Kidney glomerular epithelial cell (primary cell): ENCODE measurements at regions not wholly inside any gene's neighbourhood (a gene's known extent, or its start where the extent isn't known, plus 50 kb on each side); places are given as distances from the start of the nearest gene placed in this dataset.
"Not testable (repeated sequence)": the region's sequence is repeated elsewhere in the genome, so short reads cannot be mapped to it uniquely, and the experiment has no call there.

ENCODE experiments used
- DNase-seq: peaks from one replicate; lab custom pipeline; 2025; lab: John Stamatoyannopoulos, UW

- DNase-seq: no peak
These were observed 339.2 kb downstream of the ADGRL2 start for GRCh38 chr1:82139751-82140468.

- not testable (repeated sequence) for DNase-seq
These were observed 335.6 kb downstream of the ADGRL2 start for GRCh38 chr1:82136351-82136750.

DNA sequence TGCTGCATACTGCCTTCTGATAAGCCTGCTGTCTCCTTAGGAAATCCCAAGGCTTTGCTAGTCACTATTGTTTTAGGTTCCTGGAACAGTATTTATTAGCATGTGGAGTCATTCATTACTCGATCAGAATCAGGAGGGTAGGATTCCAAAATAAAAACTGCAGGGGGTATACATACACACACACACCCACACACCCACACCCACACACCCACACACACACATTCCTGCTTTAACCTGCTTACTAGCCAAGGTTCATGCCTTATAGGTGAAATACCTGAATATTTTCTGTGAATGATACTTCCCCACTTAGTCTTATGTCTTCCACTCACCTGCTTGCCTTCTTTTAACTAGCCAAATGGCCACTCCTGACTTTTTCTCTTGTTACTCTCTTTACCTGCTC, 325.1 kb downstream of the ADGRL2 start:
- DNase-seq: no peak

- no peak for DNase-seq
These were observed 324.4 kb downstream of the ADGRL2 start for GRCh38 chr1:82125119-82125518.

GRCh38 chr1:82121421-82121820, 320.7 kb downstream of the ADGRL2 start:
- no peak for DNase-seq

DNA sequence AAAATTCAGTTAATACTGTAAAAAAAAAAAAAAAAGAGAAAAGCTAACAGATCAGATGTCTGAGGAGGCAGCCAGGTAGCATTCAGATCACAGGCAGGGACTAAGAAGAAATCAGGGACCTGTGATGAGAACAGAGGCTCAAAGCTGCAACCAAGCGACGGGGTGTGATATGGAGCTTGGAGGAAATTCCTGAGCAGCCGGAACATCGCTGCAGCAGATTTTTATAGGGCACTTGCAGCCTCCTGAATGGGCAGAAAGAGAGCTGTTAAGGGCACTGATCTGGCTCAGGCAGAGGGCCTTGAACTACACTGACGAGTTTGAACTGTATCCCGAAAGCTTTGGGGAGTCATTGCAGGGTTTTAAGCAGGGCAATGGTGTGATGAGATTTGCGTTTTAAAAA, 315.4 kb downstream of the ADGRL2 start:
- no peak for DNase-seq

DNA sequence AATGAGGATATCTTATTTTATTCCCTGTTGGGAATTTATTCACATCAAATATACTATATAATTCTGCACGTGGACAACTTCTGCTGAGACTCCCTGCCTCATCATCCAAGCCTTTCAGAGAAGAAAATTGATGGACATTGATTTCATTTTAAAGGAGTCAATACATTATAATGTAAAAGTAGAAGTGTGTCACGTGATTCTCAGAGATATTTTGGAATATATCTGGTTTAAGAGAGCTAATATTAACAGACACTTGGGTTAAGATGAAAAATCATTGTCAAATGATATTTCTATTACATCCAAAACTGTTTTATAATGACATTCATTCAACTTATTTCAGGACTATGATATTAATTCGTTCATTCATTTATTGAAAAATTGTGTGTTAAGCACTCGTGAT, 314.2 kb downstream of the ADGRL2 start:
- DNase-seq: no peak

GRCh38 chr1:82110366-82111254, 309.9 kb downstream of the ADGRL2 start:
- DNase-seq: no peak

DNA sequence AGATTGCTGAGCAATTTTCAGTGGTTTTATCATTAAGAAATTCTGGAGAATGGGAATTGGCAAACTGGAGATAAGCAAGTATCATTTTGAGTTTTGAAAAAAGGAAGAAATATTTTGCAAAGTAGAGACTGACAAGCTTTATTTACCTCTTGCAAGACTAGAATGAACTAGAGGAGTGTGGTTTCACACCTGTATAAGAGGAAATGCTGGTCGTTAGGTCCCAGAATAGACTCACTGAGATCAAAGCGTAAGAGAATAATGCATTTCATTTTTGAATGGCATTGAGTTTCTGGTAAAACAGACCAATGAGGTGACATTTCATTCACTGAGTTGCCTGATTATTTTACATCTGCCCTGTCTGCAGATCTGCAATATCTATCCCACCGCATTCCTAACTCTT, 308.1 kb downstream of the ADGRL2 start:
- no peak for DNase-seq

DNA sequence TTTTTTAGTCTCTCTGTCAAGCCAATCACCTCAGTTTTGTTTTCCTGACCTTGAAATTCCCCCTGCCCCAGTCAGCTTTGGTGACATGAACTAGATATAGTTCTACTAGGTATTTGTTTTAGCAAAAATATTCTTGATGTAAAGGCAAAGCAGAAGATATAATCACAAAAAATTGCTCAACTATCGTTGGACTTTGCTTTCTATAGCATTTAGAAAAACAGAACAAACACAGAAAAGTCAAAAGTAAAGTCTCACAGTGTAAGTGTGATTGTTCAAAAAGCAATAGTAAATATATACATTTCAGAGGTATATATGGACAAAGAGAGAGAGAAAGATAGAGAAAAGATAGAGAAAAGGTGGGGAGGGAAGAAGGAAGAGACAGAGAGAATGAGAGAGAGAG, 305.9 kb downstream of the ADGRL2 start:
- DNase-seq: no peak

GRCh38 chr1:82099170-82099569, 298.4 kb downstream of the ADGRL2 start:
- DNase-seq: no peak

- DNase-seq: no peak
These were observed 293.4 kb downstream of the ADGRL2 start for GRCh38 chr1:82094136-82094535.

DNA sequence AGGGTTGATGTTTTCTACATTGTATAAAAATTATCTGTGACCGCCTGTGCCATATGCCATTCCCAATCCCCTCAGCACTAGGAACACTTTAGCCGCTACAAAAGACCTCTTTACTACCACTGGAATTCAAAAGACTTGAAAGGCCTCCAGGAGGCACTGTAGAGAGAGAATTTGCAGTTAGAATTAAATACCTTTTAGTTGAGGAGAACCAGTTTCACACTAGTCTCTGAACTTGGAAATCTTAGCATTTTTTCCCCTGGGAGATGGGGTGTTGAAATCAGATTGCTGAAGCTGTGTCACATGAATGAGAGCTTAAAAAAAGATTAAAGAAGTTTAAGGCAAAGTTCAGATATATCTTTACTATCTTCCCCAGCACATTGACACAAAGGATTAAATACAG, 291.0 kb downstream of the ADGRL2 start:
- no peak for DNase-seq

DNA sequence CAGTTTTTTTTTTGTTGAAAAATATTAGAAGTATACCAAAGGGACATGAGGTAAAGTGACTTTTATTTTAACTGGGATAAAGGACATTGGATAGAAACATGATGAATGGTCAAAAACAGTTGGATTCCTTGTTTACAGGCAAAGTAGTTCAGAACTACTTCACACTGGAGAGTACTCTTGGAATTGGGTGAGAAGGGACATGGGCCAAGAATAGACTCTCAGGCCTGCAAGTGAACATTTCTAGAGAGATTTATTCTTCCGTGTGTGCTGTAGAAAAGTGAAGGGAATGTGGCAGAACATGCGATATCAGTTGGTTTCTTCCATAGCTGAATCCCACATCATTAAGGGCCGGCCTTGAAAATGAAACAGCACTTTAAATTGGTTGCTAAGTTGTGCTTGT, 290.5 kb downstream of the ADGRL2 start:
- no peak for DNase-seq

DNA sequence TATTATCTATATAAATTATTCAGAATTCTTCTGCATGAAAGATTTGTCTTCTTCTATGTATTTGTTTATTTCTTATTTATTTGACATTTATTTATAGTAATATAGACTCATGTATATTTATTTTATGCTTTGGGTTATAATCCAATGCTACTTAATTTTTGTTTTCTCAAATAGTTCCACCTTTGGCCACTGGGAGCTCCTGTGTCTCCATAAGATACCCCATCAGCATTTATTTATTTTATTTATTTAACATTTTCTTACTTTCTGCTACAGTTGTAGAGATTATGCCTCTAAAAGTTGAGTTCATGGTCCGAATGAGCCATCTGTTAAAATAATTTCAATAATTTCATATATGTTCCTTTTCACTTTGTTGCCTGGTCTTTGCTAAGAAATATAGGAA, 289.4 kb downstream of the ADGRL2 start:
- peak; percentile 11 for DNase-seq

DNA sequence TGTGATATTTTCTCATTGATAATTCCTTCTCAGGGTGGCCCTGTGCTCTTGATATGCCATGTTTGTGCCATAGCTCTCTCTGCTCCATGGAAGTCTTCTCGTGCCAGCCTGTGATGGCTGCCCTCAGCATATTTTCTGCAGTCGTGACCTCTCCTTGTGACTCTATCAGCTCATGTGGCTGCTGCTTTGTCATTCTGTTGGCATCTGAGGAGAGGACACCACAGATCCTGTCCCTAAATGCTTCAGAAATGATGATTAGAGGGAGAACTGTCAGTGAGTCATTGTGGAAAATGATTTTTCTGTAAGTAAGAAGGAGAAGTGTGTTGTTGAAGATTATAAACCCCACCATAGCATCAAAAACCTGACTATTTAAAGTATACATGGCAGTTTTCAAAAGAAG, 286.0 kb downstream of the ADGRL2 start:
- DNase-seq: no peak

DNA sequence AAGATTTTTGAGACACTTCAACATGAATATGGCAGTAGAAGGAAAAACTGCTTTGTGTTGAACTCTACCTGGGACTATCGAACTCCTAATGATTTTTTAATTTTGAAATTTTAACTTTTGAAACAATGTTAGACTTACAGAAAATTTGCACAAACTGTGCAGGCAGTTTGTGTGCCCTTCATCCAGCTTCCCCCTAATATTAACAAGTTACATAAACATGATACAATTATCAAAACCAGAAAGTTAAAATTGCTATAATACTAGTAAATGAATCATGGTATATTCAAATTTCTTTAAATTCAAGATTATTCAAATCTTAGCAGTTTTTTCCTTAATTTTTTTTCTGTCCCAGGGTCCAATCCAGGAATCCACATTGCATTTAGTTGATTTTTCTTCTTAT, 278.9 kb downstream of the ADGRL2 start:
- DNase-seq: no peak

DNA sequence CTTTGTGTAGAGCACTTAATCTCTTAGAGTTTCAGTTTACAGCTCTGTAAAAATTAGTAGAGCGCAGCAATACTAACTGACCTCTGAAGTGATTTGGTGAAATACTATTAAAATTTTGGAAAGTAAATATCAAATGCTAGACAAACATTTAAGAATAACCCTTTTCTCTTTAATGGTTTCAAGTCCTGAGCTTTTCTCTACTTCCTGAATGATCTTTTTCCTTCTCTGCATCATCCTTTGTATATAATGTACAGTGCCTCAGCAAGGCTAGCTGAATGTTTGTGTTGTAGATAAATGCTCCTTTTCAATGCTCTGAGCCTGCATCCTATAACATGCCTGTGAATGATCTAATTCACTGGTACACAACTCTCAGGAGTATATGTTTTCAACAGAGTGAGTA, 272.9 kb downstream of the ADGRL2 start:
- DNase-seq: no peak

DNA sequence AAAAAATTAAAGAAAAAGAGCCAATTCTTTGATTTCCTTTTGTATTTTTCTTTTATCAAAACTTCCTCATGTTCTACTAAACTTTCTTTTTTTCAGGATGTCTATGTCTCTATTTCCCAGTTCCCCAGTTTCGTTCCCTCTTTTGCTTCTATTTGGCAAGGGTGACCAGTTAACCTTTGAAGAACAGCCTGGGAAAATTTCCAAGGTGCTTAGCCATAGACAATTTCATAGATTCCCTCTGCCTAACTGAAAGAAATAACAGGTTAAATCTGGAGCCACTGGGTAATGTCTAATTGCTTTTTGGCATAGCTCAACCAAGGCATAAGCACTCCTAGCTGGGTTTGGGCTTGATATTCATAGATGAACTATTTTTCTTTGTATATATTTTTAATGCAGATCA, 272.3 kb downstream of the ADGRL2 start:
- DNase-seq: no peak

DNA sequence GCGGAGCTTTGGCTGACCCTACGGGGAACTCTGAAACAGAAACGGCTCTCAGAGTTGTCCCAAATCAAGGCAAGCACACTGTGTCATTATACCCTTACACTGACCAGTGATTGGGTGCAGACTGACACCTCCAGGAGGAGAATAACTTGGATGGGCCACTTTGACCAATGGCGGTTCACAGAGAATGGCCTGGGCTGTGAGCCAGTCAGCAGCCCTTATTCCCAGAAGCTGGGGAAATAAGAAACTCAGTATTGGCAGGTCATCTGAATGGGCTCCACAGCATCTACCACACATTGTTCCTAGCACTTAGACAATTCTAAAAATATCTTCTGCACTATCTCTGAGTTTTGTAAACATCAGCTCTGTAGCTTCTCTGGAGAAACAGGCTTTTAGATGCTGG, 265.2 kb downstream of the ADGRL2 start:
- DNase-seq: no peak

DNA sequence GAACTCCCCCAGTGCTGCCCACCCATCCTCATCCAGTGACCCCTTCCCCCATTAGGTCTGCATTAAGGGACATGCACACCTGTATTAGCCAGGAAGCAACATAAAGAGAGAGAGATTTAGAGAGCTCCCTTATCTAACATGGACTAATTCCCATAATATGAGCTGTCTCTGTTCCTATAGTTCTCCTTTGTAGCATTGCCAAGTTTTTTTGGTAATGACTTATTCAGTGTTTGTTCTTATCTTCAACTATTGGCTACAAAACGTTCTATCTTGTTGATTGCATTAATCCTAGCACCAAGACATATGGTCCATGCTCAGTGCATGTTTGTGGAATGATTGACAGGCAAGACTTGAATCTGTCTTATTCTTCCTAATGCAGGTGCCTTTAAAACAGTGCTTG, 264.0 kb downstream of the ADGRL2 start:
- DNase-seq: no peak

DNA sequence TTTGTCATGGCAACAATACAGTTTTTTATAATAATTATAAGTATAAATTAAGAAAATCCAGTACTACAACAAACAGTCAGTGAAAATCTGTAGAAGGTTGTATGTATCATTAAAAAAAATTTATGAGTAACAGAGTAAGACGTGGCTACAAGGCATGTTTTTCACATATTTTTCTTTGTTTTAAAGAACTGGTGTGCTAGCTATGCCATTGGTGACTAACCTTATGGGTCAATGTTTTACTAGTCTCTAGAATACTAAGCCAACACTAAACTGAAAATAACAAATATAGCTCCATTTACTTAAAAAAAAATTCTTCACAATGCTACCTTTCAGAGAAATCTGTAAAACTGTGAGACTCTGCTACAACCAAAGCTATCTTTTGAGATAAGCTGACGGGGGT, 261.5 kb downstream of the ADGRL2 start:
- DNase-seq: peak; percentile 42

DNA sequence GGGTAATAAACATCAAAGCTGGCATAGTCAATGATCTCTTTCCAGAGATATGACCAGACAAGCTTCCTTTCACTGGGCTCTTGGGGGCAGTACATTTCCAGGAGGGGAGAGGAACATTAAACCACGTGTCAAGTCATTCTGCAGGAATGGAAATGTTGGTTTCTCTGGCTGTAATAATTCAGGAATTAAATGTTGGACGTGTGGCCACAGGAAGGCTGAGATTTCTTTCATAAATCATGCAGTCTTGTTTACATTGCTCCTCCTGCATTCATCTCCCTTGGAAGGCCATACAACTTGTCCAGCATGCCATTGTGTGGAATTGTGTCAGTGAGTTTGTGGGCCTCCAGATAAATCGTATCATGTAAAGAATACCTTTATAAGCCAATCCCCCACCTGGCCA, 259.2 kb downstream of the ADGRL2 start:
- peak; percentile 14 for DNase-seq

DNA sequence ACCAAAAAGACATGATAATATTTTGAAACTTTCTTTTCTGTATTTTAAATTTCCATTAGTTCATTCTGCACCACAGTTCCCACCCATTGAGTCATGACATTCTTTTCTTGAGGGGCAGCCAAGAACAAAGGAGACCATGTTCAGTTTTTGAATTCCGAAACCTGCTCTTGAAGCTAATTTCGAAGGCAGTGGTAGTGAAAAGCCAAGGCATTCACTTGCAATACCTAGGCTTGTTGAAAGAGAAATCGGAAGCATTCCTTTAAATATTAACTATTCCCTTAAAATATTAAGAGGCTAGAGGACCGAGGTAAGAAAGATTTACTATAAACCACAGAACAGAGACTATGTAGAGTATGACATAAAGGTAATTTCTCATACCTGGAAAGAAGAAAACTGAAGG, 256.3 kb downstream of the ADGRL2 start:
- DNase-seq: no peak
